GM23338 (cell line): ENCODE measurements at regions not wholly inside any gene's neighbourhood (a gene's known extent, or its start where the extent isn't known, plus 50 kb on each side); places are given as distances from the start of the nearest gene placed in this dataset.

Experiments
- ATAC-seq: fragments of 200-7000 bp; cut with Tn5 transposase; 3 replicates; pipeline ENCODE4 v1.9.1; 2020
- DNase-seq: peaks from one replicate; pipeline ENCODE4 v3.0.0-alpha.2; 2015; ENCODE audit warnings: low spot score
- H2AFZ ChIP-seq: fragments of 200-600 bp; sonication (generic); 2 replicates; pipeline ENCODE4 v1.8.0; 2016; ENCODE audit warnings: antibody characterized with exemption, mild to moderate bottlenecking, moderate library complexity
- H3F3A ChIP-seq: fragments of 200-600 bp; sonication (generic); replicated peaks from 2 replicates; pipeline ENCODE4 v1.8.0; 2017; ENCODE audit warnings: antibody characterized with exemption, mixed run types, low read depth
- H3K27ac ChIP-seq: fragments of 200-600 bp; sonication (generic); 2 replicates; pipeline ENCODE4 v1.6.1; 2016; ENCODE audit warnings: low read depth
- H3K27me3 ChIP-seq: fragments of 200-600 bp; sonication (generic); 2 replicates; pipeline ENCODE4 v1.8.0; 2016; ENCODE audit warnings: mild to moderate bottlenecking, mixed run types, moderate library complexity; ENCODE audit not compliant: insufficient read depth
- H3K36me3 ChIP-seq: fragments of 200-600 bp; sonication (generic); 2 replicates; pipeline ENCODE4 v1.8.0; 2016; ENCODE audit warnings: mild to moderate bottlenecking; ENCODE audit not compliant: insufficient read depth
- H3K4me1 ChIP-seq: fragments of 200-600 bp; sonication (generic); 2 replicates; pipeline ENCODE4 v1.8.0; 2016; ENCODE audit warnings: mild to moderate bottlenecking, moderate library complexity; ENCODE audit not compliant: insufficient read depth
- H3K4me2 ChIP-seq: fragments of 200-600 bp; sonication (generic); 2 replicates; pipeline ENCODE4 v1.7.1; 2017; ENCODE audit warnings: mixed run types
- H3K4me3 ChIP-seq: fragments of 200-600 bp; sonication (generic); 2 replicates; pipeline ENCODE4 v1.6.1; 2016; ENCODE audit warnings: mixed run types
- H3K79me2 ChIP-seq: fragments of 200-600 bp; sonication (generic); replicated peaks from 2 replicates; pipeline ENCODE4 v1.8.0; 2017; ENCODE audit warnings: mild to moderate bottlenecking; ENCODE audit not compliant: insufficient read depth
- H3K9me2 ChIP-seq: fragments of 200-600 bp; sonication (generic); 2 replicates; pipeline ENCODE4 v1.8.0; 2017; ENCODE audit not compliant: insufficient read depth
- H4K20me1 ChIP-seq: fragments of 200-600 bp; sonication (generic); replicated peaks from 2 replicates; pipeline ENCODE4 v1.8.0; 2017; ENCODE audit warnings: mild to moderate bottlenecking; ENCODE audit not compliant: insufficient read depth
- H3K27ac Mint-ChIP-seq: 2 replicates; pipeline ENCODE4 v1.8.0; 2020; ENCODE audit warnings: inconsistent platforms, mild to moderate bottlenecking, moderate library complexity, mixed read lengths
- H3K27me3 Mint-ChIP-seq: 3 replicates; pipeline ENCODE4 v1.8.0; 2022; ENCODE audit warnings: low read depth, mild to moderate bottlenecking, moderate library complexity, mixed read lengths, inconsistent platforms; ENCODE audit not compliant: insufficient read depth, poor library complexity
- H3K36me3 Mint-ChIP-seq: 3 replicates; pipeline ENCODE4 v1.8.0; 2021; ENCODE audit warnings: low read depth, mild to moderate bottlenecking, inconsistent platforms, moderate library complexity, mixed read lengths
- H3K4me1 Mint-ChIP-seq: 3 replicates; pipeline ENCODE4 v1.8.0; 2020; ENCODE audit warnings: mild to moderate bottlenecking, inconsistent platforms, mixed read lengths
- H3K4me3 Mint-ChIP-seq: 3 replicates; pipeline ENCODE4 v1.8.0; 2021; ENCODE audit warnings: moderate library complexity, mild to moderate bottlenecking, inconsistent platforms, mixed read lengths
- H3K9me3 Mint-ChIP-seq: 3 replicates; pipeline ENCODE4 v1.8.0; 2020; ENCODE audit warnings: moderate library complexity, mild to moderate bottlenecking, inconsistent platforms, mixed read lengths
- CREB1 ChIP-seq: fragments of 250-450 bp; sonication (Bioruptor Pico); IDR thresholded peaks from 2 replicates; pipeline ENCODE4 v1.5.0; 2020; ENCODE audit warnings: low read depth, mild to moderate bottlenecking, moderate library complexity
- CTCF ChIP-seq, 2 experiments: fragments of 200-600 bp in 1 of 2; sonication (generic) in 1 of 2; conservative IDR thresholded peaks; 2 replicates each; pipeline versions ENCODE4 v1.5.1 to v1.6.1; 2016 to 2017; ENCODE audit warnings: antibody characterized with exemption in 2 of 2, low read depth in 2 of 2, mild to moderate bottlenecking in 2 of 2, moderate library complexity in 1 of 2
- ETS1 ChIP-seq: IDR thresholded peaks from 2 replicates; pipeline ENCODE4 v1.6.1; 2016; ENCODE audit warnings: antibody characterized with exemption
- EZH2phosphoT487 ChIP-seq: fragments of 200-600 bp; sonication (generic); IDR thresholded peaks from one replicate; pipeline ENCODE4 v1.8.1; 2018; ENCODE audit warnings: antibody characterized with exemption; ENCODE audit not compliant: unreplicated experiment
- JUNB ChIP-seq: IDR thresholded peaks from one replicate; pipeline ENCODE4 v1.6.1; 2016; ENCODE audit warnings: antibody characterized with exemption; ENCODE audit not compliant: unreplicated experiment
- POLR2AphosphoS5 ChIP-seq: IDR thresholded peaks from 2 replicates; pipeline ENCODE4 v1.6.1; 2016; ENCODE audit warnings: antibody characterized with exemption, low read depth
- STAT1 ChIP-seq: IDR thresholded peaks from one replicate; pipeline ENCODE4 v1.6.1; 2016; ENCODE audit warnings: antibody characterized with exemption; ENCODE audit not compliant: unreplicated experiment
- ZNF462 ChIP-seq: fragments of 250-450 bp; sonication (Bioruptor Pico); IDR thresholded peaks from 2 replicates; pipeline ENCODE4 v1.5.0; 2020; ENCODE audit warnings: mild to moderate bottlenecking, moderate library complexity

GRCh38 chr20:56711018-56711417, 81.9 kb downstream of the TFAP2C start (continued):
- TF ChIP-seq ZNF462 (no peak), CTCF (conservative IDR thresholded peaks at IDR 0.05; ENCODE audit: low read depth in 2 of 2) (no peak), JUNB (no peak), CREB1 (CRISPR knock-in tag) (no peak)

GRCh38 chr20:56715309-56715708, 86.2 kb downstream of the TFAP2C start:
- Mint-ChIP-seq H3K9me3 (peaks cover 8% of the 10 kb centered on the region; the same call in 1 of the 3 replicates), H3K27ac (no peak overlapping the region), H3K4me3 (no peak overlapping the region), H3K4me1 (peaks cover 37% of the 10 kb centered on the region), H3K36me3 (peaks cover 4% of the 10 kb centered on the region; the same call in 1 of the 3 replicates), H3K27me3 (peaks cover 19% of the 10 kb centered on the region)
- Histone ChIP-seq H3K4me2 (peak overlapping the region; percentile 52; the same call in 1 of the 2 replicates), H3K9me2 (no peaks in the 10 kb centered on the region), H3K79me2 (no peaks in the 10 kb centered on the region), H2AFZ (peak overlapping the region; percentile 74; the same call in 1 of the 2 replicates), H3K27ac (no peak overlapping the region), H3K4me3 (no peak overlapping the region), H4K20me1 (no peaks in the 10 kb centered on the region), H3K36me3 (no peaks in the 10 kb centered on the region), H3K27me3 (no peaks in the 10 kb centered on the region), H3K4me1 (peaks cover 32% of the 10 kb centered on the region), H3F3A (no peaks in the 10 kb centered on the region)
- DNase-seq (peak; percentile 36), ATAC-seq (peak; percentile 16; the same call in 1 of the 3 replicates)
- TF ChIP-seq EZH2phosphoT487, result no peak
- TF ChIP-seq JUNB, result no peak
- no peak for TF ChIP-seq ETS1
- TF ChIP-seq STAT1, result no peak
- TF ChIP-seq POLR2AphosphoS5, result no peak
